HEK293 (cell line): ENCODE measurements at regions not wholly inside any gene's neighbourhood (a gene's known extent, or its start where the extent isn't known, plus 50 kb on each side); places are given as distances from the start of the nearest gene placed in this dataset.

ENCODE experiments used
- CTCF ChIA-PET: fragments of 350-600 bp; formaldehyde crosslinking; extraction: SDS; loops from one replicate; lab custom pipeline; 2021; ENCODE audit warnings: antibody characterized with exemption; lab: Yijun Ruan, JAX
- POLR2A ChIA-PET: fragments of 300-600 bp; formaldehyde crosslinking; extraction: SDS; loops from one replicate; lab custom pipeline; 2020; ENCODE audit warnings: antibody characterized with exemption, inconsistent platforms; lab: Yijun Ruan, JAX
- H3K27ac ChIP-seq: fragments of 200-500 bp; sonication (Bioruptor generic); 2 replicates; pipeline ENCODE4 v1.5.1; 2014; ENCODE audit warnings: low read depth, low read length, control low read depth, inconsistent platforms; ENCODE audit errors: extremely low read depth
- H3K36me3 ChIP-seq, 2 experiments: fragments of 200-500 bp in 1 of 2; sonication (Bioruptor generic) in 1 of 2; 1 replicate in 1 of 2; 2 replicates in 1 of 2; pipeline ENCODE4 v1.5.1; 2014 to 2017; ENCODE audit warnings: inconsistent platforms in 2 of 2, low read length in 2 of 2; ENCODE audit not compliant: control insufficient read depth in 2 of 2, insufficient read depth in 1 of 2
- H3K4me1 ChIP-seq: fragments of 200-500 bp; sonication (Bioruptor generic); 2 replicates; pipeline ENCODE4 v1.5.1; 2014; ENCODE audit warnings: mild to moderate bottlenecking, low read length, inconsistent platforms; ENCODE audit not compliant: control insufficient read depth, insufficient read depth
- H3K4me3 ChIP-seq: 2 replicates; pipeline ENCODE4 v1.5.1; 2011; ENCODE audit warnings: low read depth, mild to moderate bottlenecking, control low read depth, low read length, moderate library complexity
- H3K9me3 ChIP-seq: fragments of 200-500 bp; sonication (Bioruptor generic); 2 replicates; pipeline ENCODE4 v1.5.1; 2014; ENCODE audit warnings: low read depth, low read length, inconsistent platforms; ENCODE audit not compliant: control insufficient read depth, insufficient read depth
- KLF16 ChIP-seq: fragments of 450-650 bp; formaldehyde crosslinking; IDR thresholded peaks from 2 replicates; pipeline ENCODE4 v1.5.1; 2017; ENCODE audit warnings: missing biosample characterization, missing genetic modification characterization
- OVOL3 ChIP-seq: fragments of 450-650 bp; formaldehyde crosslinking; IDR thresholded peaks from 2 replicates; pipeline ENCODE4 v1.5.1; 2016; ENCODE audit warnings: missing biosample characterization, missing genetic modification characterization
- PRDM1 ChIP-seq: fragments of 450-650 bp; formaldehyde crosslinking; IDR thresholded peaks from 2 replicates; pipeline ENCODE4; 2016; ENCODE audit warnings: missing biosample characterization, missing genetic modification characterization
- RBAK ChIP-seq: fragments of 450-650 bp; formaldehyde crosslinking; IDR thresholded peaks from 2 replicates; pipeline ENCODE4 v1.5.1; 2016; ENCODE audit warnings: missing biosample characterization, missing genetic modification characterization
- TRIM28 ChIP-seq: IDR thresholded peaks from 2 replicates; pipeline ENCODE4 v1.6.1; 2011; ENCODE audit warnings: low read length, control low read depth, borderline replicate concordance
- YY1 ChIP-seq: fragments of 450-650 bp; formaldehyde crosslinking; IDR thresholded peaks from 2 replicates; pipeline ENCODE4 v1.5.1; 2018; ENCODE audit warnings: missing biosample characterization, missing genetic modification characterization
- ZFP41 ChIP-seq: fragments of 450-650 bp; formaldehyde crosslinking; IDR thresholded peaks from 2 replicates; pipeline ENCODE4 v1.5.1; 2016; ENCODE audit warnings: missing biosample characterization, missing genetic modification characterization, borderline replicate concordance
- ZNF23 ChIP-seq: fragments of 450-650 bp; formaldehyde crosslinking; IDR thresholded peaks from 2 replicates; pipeline ENCODE4 v1.5.1; 2016; ENCODE audit warnings: missing biosample characterization, missing genetic modification characterization, borderline replicate concordance
- ZNF292 ChIP-seq: fragments of 450-650 bp; formaldehyde crosslinking; IDR thresholded peaks from 2 replicates; pipeline ENCODE4 v1.5.1; 2016; ENCODE audit warnings: low read depth, missing biosample characterization, missing genetic modification characterization, borderline replicate concordance
- ZNF302 ChIP-seq: fragments of 450-650 bp; formaldehyde crosslinking; IDR thresholded peaks from 2 replicates; pipeline ENCODE4 v1.5.1; 2016; ENCODE audit warnings: missing biosample characterization, missing genetic modification characterization, low read depth
- ZNF37A ChIP-seq: fragments of 450-650 bp; IDR thresholded peaks from 2 replicates; pipeline ENCODE4 v1.5.1; 2018; ENCODE audit warnings: missing biosample characterization, missing genetic modification characterization
- ZNF548 ChIP-seq: fragments of 450-650 bp; formaldehyde crosslinking; IDR thresholded peaks from 2 replicates; pipeline ENCODE4 v1.5.1; 2016; ENCODE audit warnings: missing biosample characterization, missing genetic modification characterization
- ZNF549 ChIP-seq: fragments of 450-650 bp; IDR thresholded peaks from 2 replicates; pipeline ENCODE4 v1.5.1; 2018; ENCODE audit warnings: missing biosample characterization, missing genetic modification characterization, mild to moderate bottlenecking, inconsistent platforms, moderate library complexity
- ZNF658 ChIP-seq: fragments of 450-650 bp; formaldehyde crosslinking; IDR thresholded peaks from 2 replicates; pipeline ENCODE4; 2016; ENCODE audit warnings: missing biosample characterization, missing genetic modification characterization
- ZNF768 ChIP-seq: fragments of 450-650 bp; formaldehyde crosslinking; IDR thresholded peaks from 2 replicates; pipeline ENCODE4 v1.5.1; 2018; ENCODE audit warnings: missing biosample characterization, mild to moderate bottlenecking, missing genetic modification characterization
- ZNF776 ChIP-seq: fragments of 450-650 bp; formaldehyde crosslinking; IDR thresholded peaks from 2 replicates; pipeline ENCODE4 v1.5.0; 2017; ENCODE audit warnings: missing biosample characterization, missing genetic modification characterization, borderline replicate concordance
- ZNF837 ChIP-seq: fragments of 450-650 bp; formaldehyde crosslinking; IDR thresholded peaks from 2 replicates; pipeline ENCODE4 v1.5.1; 2016; ENCODE audit warnings: missing biosample characterization, missing genetic modification characterization
- TF ChIP-seq, protein P1 (sequence below): fragments of 450-650 bp; formaldehyde crosslinking; IDR thresholded peaks from 2 replicates; pipeline ENCODE4 v1.5.1; 2016; ENCODE audit warnings: missing biosample characterization, missing genetic modification characterization
- TF ChIP-seq, protein P2 (sequence below): fragments of 450-650 bp; formaldehyde crosslinking; optimal IDR thresholded peaks from 2 replicates; pipeline ENCODE3; 2016; ENCODE audit warnings: missing biosample characterization, mild to moderate bottlenecking, missing genetic modification characterization
- TF ChIP-seq, protein P3 (sequence below): fragments of 450-650 bp; formaldehyde crosslinking; IDR thresholded peaks from 2 replicates; pipeline ENCODE4 v1.5.1; 2016; ENCODE audit warnings: missing biosample characterization, missing genetic modification characterization
- TF ChIP-seq, protein P4 (sequence below): fragments of 450-650 bp; formaldehyde crosslinking; IDR thresholded peaks from 2 replicates; pipeline ENCODE4 v1.5.1; 2016; ENCODE audit warnings: missing biosample characterization, missing genetic modification characterization
- TF ChIP-seq, protein P5 (sequence below): fragments of 450-650 bp; formaldehyde crosslinking; conservative IDR thresholded peaks from 2 replicates; pipeline ENCODE4 v1.5.1; 2016; ENCODE audit warnings: low read depth, missing biosample characterization, missing genetic modification characterization
- TF ChIP-seq, protein P6 (sequence below): fragments of 450-650 bp; formaldehyde crosslinking; IDR thresholded peaks from 2 replicates; pipeline ENCODE4 v1.5.1; 2016; ENCODE audit warnings: missing biosample characterization, missing genetic modification characterization
- TF ChIP-seq, protein P7 (sequence below): fragments of 450-650 bp; formaldehyde crosslinking; IDR thresholded peaks from 2 replicates; pipeline ENCODE4 v1.5.1; 2017; ENCODE audit warnings: missing biosample characterization, missing genetic modification characterization

DNA sequence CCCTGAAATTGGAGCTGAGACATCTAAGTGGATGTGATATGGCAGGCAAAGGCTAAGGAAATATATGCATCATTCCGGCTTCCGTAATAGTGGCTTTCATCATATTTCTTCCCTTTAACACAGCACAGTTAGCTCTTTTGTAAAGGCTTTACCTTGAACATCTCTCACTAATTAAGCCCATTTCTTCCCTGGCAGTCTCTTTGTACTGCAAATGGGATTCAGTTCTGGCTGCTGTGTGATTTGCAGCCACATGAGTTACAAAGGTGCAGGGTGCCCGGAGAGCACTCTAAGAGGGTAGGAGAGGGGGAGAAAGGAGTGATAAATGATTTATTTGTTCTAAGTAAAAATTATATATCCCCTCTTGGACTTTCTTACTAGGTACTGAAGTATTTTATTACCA, 232.1 kb upstream of the CCDC196 start:
- no peaks in the 10 kb centered on the region for H3K9me3 ChIP-seq
- no peak overlapping the region for H3K27ac ChIP-seq
- no peaks in the 10 kb centered on the region for H3K36me3 ChIP-seq
- CTCF ChIA-PET = no interaction called here
- H3K4me1 ChIP-seq = no peaks in the 10 kb centered on the region
- H3K4me3 ChIP-seq = no peak overlapping the region
- POLR2A ChIA-PET = no interaction called here
- TF ChIP-seq ZNF292 (tag by site-specific recombination) (no peak), ZNF23 (tag by site-specific recombination) (no peak), ZNF548 (no peak), ZFP41 (tag by site-specific recombination) (no peak), YY1 (tag by site-specific recombination) (no peak), ZNF768 (no peak), OVOL3 (tag by site-specific recombination) (no peak), ZNF658 (tag by site-specific recombination) (no peak), ZNF837 (tag by site-specific recombination) (no peak), TRIM28 (no peak), ZNF549 (tag by site-specific recombination) (no peak), ZNF776 (tag by site-specific recombination) (no peak)
- TF ChIP-seq, protein P1, sequence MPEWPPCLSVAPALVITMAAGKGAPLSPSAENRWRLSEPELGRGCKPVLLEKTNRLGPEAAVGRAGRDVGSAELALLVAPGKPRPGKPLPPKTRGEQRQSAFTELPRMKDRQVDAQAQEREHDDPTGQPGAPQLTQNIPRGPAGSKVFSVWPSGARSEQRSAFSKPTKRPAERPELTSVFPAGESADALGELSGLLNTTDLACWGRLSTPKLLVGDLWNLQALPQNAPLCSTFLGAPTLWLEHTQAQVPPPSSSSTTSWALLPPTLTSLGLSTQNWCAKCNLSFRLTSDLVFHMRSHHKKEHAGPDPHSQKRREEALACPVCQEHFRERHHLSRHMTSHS (tag by site-specific recombination) = no peak
- TF ChIP-seq, protein P2, sequence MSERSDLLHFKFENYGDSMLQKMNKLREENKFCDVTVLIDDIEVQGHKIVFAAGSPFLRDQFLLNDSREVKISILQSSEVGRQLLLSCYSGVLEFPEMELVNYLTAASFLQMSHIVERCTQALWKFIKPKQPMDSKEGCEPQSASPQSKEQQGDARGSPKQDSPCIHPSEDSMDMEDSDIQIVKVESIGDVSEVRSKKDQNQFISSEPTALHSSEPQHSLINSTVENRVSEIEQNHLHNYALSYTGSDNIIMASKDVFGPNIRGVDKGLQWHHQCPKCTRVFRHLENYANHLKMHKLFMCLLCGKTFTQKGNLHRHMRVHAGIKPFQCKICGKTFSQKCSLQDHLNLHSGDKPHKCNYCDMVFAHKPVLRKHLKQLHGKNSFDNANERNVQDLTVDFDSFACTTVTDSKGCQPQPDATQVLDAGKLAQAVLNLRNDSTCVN (tag by site-specific recombination) = no peak
- TF ChIP-seq, protein P3, sequence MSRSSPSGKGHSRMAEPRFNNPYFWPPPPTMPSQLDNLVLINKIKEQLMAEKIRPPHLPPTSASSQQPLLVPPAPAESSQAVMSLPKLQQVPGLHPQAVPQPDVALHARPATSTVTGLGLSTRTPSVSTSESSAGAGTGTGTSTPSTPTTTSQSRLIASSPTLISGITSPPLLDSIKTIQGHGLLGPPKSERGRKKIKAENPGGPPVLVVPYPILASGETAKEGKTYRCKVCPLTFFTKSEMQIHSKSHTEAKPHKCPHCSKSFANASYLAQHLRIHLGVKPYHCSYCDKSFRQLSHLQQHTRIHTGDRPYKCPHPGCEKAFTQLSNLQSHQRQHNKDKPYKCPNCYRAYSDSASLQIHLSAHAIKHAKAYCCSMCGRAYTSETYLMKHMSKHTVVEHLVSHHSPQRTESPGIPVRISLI (tag by site-specific recombination) = no peak
- TF ChIP-seq, protein P4, sequence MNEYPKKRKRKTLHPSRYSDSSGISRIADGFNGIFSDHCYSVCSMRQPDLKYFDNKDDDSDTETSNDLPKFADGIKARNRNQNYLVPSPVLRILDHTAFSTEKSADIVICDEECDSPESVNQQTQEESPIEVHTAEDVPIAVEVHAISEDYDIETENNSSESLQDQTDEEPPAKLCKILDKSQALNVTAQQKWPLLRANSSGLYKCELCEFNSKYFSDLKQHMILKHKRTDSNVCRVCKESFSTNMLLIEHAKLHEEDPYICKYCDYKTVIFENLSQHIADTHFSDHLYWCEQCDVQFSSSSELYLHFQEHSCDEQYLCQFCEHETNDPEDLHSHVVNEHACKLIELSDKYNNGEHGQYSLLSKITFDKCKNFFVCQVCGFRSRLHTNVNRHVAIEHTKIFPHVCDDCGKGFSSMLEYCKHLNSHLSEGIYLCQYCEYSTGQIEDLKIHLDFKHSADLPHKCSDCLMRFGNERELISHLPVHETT (tag by site-specific recombination) = no peak
- TF ChIP-seq, protein P5, sequence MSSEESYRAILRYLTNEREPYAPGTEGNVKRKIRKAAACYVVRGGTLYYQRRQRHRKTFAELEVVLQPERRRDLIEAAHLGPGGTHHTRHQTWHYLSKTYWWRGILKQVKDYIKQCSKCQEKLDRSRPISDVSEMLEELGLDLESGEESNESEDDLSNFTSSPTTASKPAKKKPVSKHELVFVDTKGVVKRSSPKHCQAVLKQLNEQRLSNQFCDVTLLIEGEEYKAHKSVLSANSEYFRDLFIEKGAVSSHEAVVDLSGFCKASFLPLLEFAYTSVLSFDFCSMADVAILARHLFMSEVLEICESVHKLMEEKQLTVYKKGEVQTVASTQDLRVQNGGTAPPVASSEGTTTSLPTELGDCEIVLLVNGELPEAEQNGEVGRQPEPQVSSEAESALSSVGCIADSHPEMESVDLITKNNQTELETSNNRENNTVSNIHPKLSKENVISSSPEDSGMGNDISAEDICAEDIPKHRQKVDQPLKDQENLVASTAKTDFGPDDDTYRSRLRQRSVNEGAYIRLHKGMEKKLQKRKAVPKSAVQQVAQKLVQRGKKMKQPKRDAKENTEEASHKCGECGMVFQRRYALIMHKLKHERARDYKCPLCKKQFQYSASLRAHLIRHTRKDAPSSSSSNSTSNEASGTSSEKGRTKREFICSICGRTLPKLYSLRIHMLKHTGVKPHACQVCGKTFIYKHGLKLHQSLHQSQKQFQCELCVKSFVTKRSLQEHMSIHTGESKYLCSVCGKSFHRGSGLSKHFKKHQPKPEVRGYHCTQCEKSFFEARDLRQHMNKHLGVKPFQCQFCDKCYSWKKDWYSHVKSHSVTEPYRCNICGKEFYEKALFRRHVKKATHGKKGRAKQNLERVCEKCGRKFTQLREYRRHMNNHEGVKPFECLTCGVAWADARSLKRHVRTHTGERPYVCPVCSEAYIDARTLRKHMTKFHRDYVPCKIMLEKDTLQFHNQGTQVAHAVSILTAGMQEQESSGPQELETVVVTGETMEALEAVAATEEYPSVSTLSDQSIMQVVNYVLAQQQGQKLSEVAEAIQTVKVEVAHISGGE = no peak
- TF ChIP-seq, all 188 proteins: peak for 0

DNA sequence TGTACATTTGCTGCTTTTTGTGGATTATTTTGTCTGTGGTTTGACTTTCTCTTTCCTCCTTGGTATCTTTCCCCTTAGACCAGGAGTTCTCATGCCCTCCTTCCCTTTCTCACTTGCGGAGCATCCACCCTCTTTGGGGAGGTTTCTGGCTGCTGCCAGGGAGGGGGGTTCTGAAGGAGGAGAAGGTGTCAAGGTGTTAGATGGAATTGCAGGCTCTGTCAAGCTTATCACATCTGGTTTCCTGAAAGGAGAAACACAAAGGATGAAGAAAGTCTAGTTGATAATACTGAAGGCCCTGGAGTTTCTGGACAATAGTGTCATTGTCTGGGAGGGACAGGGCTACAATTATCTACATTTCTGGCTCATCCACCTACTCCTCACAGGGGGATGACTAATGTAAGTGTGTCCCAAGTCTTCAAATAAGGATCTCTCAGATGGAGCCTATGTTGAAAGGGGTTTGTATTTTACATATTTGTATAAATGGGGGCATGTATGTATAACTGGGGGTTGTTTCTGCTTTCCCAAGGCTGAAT, 217.3 kb upstream of the CCDC196 start:
- no peak overlapping the region for H3K4me3 ChIP-seq
- CTCF ChIA-PET = no interaction called here
- POLR2A ChIA-PET = no interaction called here
- TF ChIP-seq, protein P6, sequence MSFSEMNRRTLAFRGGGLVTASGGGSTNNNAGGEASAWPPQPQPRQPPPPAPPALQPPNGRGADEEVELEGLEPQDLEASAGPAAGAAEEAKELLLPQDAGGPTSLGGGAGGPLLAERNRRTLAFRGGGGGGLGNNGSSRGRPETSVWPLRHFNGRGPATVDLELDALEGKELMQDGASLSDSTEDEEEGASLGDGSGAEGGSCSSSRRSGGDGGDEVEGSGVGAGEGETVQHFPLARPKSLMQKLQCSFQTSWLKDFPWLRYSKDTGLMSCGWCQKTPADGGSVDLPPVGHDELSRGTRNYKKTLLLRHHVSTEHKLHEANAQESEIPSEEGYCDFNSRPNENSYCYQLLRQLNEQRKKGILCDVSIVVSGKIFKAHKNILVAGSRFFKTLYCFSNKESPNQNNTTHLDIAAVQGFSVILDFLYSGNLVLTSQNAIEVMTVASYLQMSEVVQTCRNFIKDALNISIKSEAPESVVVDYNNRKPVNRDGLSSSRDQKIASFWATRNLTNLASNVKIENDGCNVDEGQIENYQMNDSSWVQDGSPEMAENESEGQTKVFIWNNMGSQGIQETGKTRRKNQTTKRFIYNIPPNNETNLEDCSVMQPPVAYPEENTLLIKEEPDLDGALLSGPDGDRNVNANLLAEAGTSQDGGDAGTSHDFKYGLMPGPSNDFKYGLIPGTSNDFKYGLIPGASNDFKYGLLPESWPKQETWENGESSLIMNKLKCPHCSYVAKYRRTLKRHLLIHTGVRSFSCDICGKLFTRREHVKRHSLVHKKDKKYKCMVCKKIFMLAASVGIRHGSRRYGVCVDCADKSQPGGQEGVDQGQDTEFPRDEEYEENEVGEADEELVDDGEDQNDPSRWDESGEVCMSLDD (tag by site-specific recombination) = no peak
- no peak for TF ChIP-seq ZNF23 (tag by site-specific recombination)
- no peak for TF ChIP-seq PRDM1 (tag by site-specific recombination)
- TF ChIP-seq ZNF302 (tag by site-specific recombination) = no peak
- TF ChIP-seq ZNF37A (tag by site-specific recombination) = no peak
- TF ChIP-seq KLF16 (tag by site-specific recombination) = no peak
- TF ChIP-seq, protein P7, sequence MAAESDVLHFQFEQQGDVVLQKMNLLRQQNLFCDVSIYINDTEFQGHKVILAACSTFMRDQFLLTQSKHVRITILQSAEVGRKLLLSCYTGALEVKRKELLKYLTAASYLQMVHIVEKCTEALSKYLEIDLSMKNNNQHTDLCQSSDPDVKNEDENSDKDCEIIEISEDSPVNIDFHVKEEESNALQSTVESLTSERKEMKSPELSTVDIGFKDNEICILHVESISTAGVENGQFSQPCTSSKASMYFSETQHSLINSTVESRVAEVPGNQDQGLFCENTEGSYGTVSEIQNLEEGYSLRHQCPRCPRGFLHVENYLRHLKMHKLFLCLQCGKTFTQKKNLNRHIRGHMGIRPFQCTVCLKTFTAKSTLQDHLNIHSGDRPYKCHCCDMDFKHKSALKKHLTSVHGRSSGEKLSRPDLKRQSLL = no peak
- TF ChIP-seq RBAK (tag by site-specific recombination) = no peak

More for the DNA sequence above, 217.3 kb upstream of the CCDC196 start:
- Histone ChIP-seq H3K36me3 (no peaks in the 10 kb centered on the region), H3K4me1 (no peaks in the 10 kb centered on the region), H3K27ac (no peak overlapping the region), H3K9me3 (no peaks in the 10 kb centered on the region)
